ENCODE measurements at regions not wholly inside any gene's neighbourhood (a gene's known extent, or its start where the extent isn't known, plus 50 kb on each side); places are given as distances from the start of the nearest gene placed in this dataset.

- TF ChIP-seq POLR2A (IDR thresholded peaks at IDR 0.05) (no peak), CTCF (IDR thresholded peaks at IDR 0.05) (no peak)
Measured at GRCh38 chr1:233485809-233486398, 128.0 kb upstream of the KCNK1 start.
